ACC112 (cell line): ENCODE measurements at regions not wholly inside any gene's neighbourhood (a gene's known extent, or its start where the extent isn't known, plus 50 kb on each side); places are given as distances from the start of the nearest gene placed in this dataset.

ENCODE experiments used
- H2AFZ ChIP-seq: fragments of 200-600 bp; sonication (generic); one replicate; pipeline ENCODE4 v1.6.0; 2017; ENCODE audit warnings: antibody characterized with exemption, low read length; ENCODE audit not compliant: unreplicated experiment
- H3K27ac ChIP-seq: fragments of 200-600 bp; sonication (generic); 2 replicates; pipeline ENCODE4 v1.5.1; 2014; ENCODE audit warnings: low read depth, mild to moderate bottlenecking, antibody characterized with exemption, low read length, moderate library complexity
- H3K27me3 ChIP-seq: fragments of 200-600 bp; sonication (generic); 2 replicates; pipeline ENCODE4 v1.6.1; 2014; ENCODE audit warnings: mild to moderate bottlenecking, antibody characterized with exemption, low read length, moderate library complexity, mixed read lengths; ENCODE audit not compliant: insufficient read depth
- H3K36me3 ChIP-seq: fragments of 200-600 bp; sonication (generic); 2 replicates; pipeline ENCODE4 v1.6.1; 2016; ENCODE audit warnings: mild to moderate bottlenecking, antibody characterized with exemption, low read length, moderate library complexity, mixed read lengths; ENCODE audit not compliant: insufficient read depth
- H3K4me1 ChIP-seq: fragments of 200-600 bp; sonication (generic); one replicate; pipeline ENCODE4 v1.6.1; 2016; ENCODE audit warnings: low read length, mixed read lengths; ENCODE audit not compliant: insufficient read depth, unreplicated experiment, control insufficient read depth
- H3K4me3 ChIP-seq: fragments of 200-600 bp; sonication (generic); 2 replicates; pipeline ENCODE4 v1.5.1; 2014; ENCODE audit warnings: mild to moderate bottlenecking, low read depth, low read length
- H3K79me2 ChIP-seq: fragments of 200-600 bp; sonication (generic); one replicate; pipeline ENCODE4 v1.6.0; 2016; ENCODE audit warnings: low read length; ENCODE audit not compliant: control insufficient read depth, unreplicated experiment, insufficient read depth

DNA sequence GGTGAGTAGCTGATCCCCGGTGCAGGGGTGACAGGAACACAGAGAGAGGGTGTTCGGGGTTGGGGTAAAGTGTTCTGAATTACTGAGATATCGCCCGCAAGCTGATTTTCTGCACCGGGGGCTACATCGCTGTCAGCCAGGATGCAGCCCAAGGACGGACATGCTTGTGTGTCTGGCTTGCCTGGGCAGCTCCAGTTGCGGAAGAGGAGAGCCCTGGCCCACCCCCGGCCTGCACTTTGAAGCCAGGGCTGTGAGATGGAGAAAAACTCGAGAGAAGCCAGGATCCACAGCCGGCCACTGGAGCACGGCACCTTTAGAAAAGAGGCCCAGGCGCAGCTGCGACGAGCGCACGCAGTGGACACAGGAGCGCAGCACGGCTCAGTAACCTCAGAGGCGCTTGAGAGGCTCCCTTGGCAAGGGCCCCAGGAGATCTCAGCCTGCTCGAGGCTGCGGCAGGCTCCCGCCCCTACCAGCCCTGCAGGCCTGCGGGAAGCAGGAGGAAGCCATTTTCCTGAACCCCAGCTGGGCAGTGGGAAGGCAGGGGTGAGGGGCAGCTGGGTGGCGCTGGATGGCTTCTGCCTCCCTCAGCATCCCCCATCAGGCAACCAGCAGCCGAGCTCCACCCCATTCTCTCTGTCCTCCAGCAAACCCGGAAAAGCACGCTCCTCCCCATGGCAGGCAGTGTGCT, 59.2 kb downstream of the C9orf50 start:
- no peaks in the 10 kb centered on the region for H3K36me3 ChIP-seq
- no peaks in the 10 kb centered on the region for H3K27me3 ChIP-seq
- no peaks in the 10 kb centered on the region for H3K79me2 ChIP-seq
- H3K27ac ChIP-seq = no peak overlapping the region
- H3K4me3 ChIP-seq = no peak overlapping the region
- no peak overlapping the region for H2AFZ ChIP-seq
- H3K4me1 ChIP-seq = no peaks in the 10 kb centered on the region

DNA sequence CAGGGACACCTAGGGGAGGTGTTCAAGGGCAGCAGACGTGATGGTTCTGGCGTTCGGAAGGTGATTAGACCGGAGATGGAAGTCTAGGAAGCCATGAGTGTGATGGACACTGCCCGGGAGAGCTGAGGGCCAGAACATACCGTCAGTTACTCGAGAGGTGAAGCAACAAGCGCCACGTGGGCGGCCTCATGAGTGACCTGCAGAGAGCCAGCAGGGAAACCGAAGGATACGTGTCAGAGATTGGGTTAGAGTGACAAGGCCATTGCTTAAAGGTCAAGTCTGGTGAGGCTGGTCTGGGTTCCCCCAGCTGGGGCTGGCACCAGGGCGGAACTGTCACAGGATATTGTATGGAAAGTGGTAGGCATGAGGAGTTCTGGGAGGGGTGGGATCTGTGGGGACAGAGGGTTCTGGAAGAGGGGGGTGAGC, 60.0 kb downstream of the C9orf50 start:
- H3K4me1 ChIP-seq = no peaks in the 10 kb centered on the region
- H3K4me3 ChIP-seq = no peak overlapping the region
- H3K27ac ChIP-seq = no peak overlapping the region
- no peak overlapping the region for H2AFZ ChIP-seq
- H3K36me3 ChIP-seq = no peaks in the 10 kb centered on the region
- H3K79me2 ChIP-seq = no peaks in the 10 kb centered on the region
- no peaks in the 10 kb centered on the region for H3K27me3 ChIP-seq

DNA sequence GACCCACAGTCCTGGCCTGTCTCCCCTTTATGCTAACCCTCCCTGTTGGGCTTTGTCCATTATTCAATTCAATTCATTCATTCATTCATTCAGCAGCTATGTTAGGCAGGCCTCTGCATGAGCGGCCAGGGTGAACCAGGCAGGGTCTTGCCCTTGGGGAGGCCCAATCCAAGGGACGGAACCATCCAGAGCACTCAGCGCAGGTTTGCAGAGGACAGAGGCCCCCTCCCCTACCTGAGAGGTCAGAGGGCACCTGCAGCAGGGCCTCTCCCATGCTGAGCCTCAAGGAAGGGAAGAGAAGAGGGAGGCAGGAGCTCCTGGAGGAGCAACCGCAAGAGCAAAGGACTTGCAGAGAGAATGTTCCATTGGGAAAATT, 61.4 kb downstream of the C9orf50 start:
- Histone ChIP-seq H3K36me3 (no peaks in the 10 kb centered on the region), H3K4me1 (no peaks in the 10 kb centered on the region), H2AFZ (no peak overlapping the region), H3K27me3 (no peaks in the 10 kb centered on the region), H3K79me2 (no peaks in the 10 kb centered on the region), H3K4me3 (no peak overlapping the region), H3K27ac (no peak overlapping the region)

DNA sequence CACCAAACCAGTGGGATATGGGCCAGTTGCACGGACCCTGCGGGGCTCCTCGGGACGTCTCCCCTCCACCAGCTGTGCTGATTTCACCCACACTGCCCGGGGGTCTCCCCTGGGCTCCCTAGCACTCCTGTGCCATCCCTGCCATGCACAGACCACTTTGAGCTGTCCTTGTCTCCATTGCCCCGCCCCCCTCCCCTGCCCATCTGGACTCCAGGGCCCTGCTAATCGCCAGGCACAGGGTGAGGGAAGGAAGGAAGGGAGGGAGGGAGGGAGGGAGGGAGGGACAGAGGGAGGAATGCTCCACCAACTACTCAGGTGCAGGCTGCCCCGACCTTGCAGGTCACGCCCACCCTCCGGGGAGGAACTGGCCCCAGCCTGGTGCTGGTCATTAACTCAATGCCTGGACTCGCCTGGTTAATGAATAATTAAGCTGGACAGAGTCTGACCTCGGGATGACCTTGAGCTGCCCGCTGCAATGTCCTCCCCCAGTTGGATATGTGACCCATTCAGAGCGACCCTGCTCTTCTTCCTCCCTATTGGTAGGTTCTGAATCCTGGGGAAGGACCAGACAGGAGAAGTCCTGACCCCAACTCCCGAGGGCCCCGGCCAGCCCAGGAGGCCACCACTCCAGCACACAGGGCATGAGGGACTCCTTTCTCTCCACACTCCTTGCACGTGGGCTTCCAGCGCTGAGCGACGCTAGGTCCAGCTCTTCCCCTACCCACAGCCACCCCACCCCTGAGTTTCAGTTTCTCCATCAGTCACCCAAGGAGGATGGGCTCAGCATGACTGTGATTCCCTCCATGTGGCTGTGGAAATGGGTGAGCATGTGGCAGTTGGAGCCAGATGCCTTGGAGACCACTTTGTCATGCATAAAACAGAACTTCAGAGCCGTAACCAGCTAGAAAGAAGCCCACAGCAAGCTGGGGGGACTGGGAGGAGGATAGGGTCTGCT, 62.1 kb downstream of the C9orf50 start:
- Histone ChIP-seq H3K4me3 (no peak overlapping the region), H2AFZ (no peak overlapping the region), H3K36me3 (no peaks in the 10 kb centered on the region), H3K27me3 (no peaks in the 10 kb centered on the region), H3K4me1 (no peaks in the 10 kb centered on the region), H3K79me2 (no peaks in the 10 kb centered on the region), H3K27ac (no peak overlapping the region)

DNA sequence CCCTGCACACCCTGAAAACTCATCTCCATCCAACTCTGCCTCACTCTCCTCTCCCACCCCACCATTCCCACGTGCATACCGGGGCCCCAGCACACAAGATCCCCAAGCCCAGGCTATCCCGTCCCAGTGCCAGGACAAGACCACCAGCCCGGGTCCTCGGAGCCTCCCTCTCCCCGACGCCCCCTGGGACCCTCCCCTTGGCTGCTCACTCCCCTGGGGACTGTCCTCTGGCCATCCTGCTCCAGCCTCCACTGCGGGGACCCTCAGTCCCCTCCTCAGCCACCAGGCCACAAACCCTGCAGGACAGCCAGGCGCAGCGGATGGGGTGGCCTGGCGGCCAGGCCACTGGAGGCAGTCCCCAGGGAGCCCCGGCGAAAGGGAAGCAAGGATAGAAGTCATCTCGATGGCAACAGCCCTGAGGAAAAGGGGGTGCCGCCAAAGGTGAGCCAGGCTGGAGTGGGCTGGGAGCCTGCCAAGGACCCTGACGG, 62.8 kb downstream of the C9orf50 start:
- Histone ChIP-seq H3K4me3 (no peak overlapping the region), H3K79me2 (no peaks in the 10 kb centered on the region), H2AFZ (no peak overlapping the region), H3K4me1 (no peaks in the 10 kb centered on the region), H3K27ac (no peak overlapping the region), H3K36me3 (no peaks in the 10 kb centered on the region), H3K27me3 (no peaks in the 10 kb centered on the region)

DNA sequence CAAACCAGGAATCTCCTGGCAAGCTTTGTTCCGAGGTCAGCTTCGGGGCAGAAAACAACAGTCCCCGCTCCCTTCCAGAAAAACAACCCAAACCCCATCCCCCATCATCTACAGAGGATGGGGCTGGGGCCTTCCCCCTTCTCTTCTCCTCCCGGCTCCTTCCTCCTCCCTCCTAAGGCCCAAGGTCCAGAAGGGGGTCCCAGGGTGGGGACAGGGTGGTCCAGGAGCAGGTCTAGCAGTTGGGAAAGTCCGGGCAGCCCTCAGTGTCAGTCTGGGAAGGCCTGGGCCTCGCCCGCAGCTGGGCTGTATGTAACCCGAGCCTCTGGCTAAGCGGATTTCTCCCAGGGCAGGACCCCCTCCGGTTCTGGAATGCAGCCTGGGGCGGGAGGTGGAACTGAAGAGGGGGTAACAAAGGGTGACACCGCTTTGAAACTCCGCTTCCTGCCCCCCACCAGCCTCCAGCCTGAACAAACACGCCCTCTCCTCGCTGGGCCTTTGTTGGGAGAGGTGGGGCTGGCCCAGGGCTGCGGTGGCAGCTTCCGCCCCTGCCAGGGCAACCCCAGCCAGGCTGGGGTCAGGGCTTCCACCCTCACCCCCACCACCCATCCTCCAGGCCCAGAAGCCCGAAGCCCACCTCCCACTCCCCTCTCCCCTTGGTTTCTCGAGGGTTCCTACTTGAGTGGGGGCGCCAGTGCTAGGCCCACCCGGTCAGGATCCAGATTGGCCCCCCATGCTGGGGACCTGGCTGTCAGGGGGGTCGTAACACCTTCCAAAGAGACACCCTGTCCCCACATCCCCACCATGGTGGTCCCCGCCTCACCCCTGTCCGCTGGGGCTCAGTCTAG, 63.5 kb downstream of the C9orf50 start:
- H3K36me3 ChIP-seq = no peaks in the 10 kb centered on the region
- H3K4me1 ChIP-seq = no peaks in the 10 kb centered on the region
- no peak overlapping the region for H2AFZ ChIP-seq
- no peak overlapping the region for H3K4me3 ChIP-seq
- H3K79me2 ChIP-seq = no peaks in the 10 kb centered on the region
- H3K27me3 ChIP-seq = no peaks in the 10 kb centered on the region
- no peak overlapping the region for H3K27ac ChIP-seq

DNA sequence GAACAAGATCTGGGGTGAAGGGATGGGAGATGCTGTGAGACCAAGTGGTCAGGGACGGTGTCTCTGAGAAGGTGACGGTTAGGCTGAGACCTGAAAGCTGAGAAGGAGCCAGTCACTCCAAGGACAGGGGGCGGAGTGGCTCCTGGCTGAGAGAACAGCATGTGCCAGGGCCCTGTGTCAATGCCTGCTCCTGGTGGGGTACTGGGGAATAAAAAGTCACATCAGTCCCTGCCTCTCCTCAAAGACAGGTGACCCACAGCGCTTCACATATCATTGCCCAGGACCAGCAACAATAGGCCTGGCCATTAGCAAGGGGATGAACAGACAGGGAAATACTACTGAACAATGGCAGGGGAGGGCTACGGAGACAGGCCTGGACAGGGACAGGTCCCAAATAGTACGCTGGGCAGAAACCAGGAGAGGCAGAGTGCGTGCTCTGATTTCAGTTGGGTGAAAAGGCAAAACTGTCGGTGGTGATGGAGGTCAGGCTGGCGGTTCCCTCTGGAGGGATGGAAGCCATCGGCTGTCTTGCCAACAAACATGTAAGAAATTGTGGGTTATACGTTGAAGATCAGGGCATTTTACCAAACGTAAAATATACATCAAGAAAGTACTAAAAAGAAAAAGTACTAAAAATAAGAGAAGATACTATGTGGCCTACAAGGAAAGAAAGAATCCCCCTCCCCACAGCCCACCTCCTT, 64.3 kb downstream of the C9orf50 start:
- no peaks in the 10 kb centered on the region for H3K4me1 ChIP-seq
- H3K4me3 ChIP-seq = no peak overlapping the region
- H3K27me3 ChIP-seq = no peaks in the 10 kb centered on the region
- H3K27ac ChIP-seq = no peak overlapping the region
- H3K36me3 ChIP-seq = no peaks in the 10 kb centered on the region
- no peaks in the 10 kb centered on the region for H3K79me2 ChIP-seq
- H2AFZ ChIP-seq = no peak overlapping the region

DNA sequence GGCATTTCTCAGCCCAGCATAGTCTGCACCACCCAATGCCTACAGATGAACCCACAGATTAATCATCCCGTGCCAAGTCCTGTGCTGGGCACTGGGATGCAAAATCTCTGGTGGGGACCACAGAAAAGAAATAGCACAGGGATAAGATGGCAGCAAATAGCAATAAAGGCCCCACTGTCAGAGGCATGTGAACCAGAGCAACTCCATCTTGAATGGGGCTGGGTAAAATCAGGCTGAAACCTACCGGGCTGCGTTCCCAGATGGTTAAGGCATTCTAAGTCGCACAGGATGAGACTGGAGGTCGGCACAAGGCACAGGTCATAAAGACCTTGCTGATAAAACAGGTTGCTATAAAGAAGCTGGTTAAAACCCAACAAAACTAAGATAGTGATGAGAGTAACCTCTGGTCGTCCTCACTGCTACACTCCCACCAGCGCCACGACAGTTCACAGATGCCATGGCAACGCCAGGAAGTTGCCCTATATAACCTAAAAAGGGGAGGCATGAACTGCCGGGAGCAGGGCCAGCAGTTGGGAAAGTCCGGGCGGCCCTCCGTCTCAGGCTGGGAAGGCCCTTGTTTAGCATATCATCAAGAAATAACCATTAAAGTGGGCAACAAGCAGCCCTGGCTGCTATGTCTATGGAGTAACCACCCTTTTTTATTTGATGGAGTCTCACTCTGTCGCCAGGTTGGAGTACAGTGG, 65.2 kb downstream of the C9orf50 start:
- no peaks in the 10 kb centered on the region for H3K36me3 ChIP-seq
- H3K27me3 ChIP-seq = no peaks in the 10 kb centered on the region
- H3K27ac ChIP-seq = no peak overlapping the region
- peaks cover 2% of the 10 kb centered on the region for H3K4me1 ChIP-seq
- H2AFZ ChIP-seq = no peak overlapping the region
- no peak overlapping the region for H3K4me3 ChIP-seq
- H3K79me2 ChIP-seq = no peaks in the 10 kb centered on the region

DNA sequence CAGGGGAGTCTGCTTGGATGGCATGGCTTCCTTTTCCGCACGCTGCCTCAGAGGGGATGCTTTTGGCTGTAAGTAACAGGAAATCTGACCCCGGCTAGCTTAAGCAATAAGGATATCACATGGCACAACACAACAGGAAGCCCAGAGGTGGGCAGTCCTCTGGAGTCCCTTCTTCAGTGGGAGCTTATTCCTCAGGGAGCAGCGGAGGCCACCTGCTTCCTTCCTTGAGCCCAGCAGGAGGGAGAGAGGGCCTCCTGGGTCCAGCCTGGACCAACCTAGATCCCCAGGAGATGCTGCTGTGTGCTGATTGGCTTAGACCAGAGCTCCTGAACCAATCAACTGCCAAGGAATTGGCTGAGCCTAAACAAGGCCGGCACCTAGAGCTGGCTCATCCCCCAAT, 66.3 kb downstream of the C9orf50 start:
- Histone ChIP-seq H3K79me2 (no peaks in the 10 kb centered on the region), H2AFZ (no peak overlapping the region), H3K4me1 (peaks cover 5% of the 10 kb centered on the region), H3K27me3 (no peaks in the 10 kb centered on the region), H3K27ac (no peak overlapping the region), H3K4me3 (no peak overlapping the region), H3K36me3 (no peaks in the 10 kb centered on the region)
